ENCODE measurements at regions not wholly inside any gene's neighbourhood (a gene's known extent, or its start where the extent isn't known, plus 50 kb on each side); places are given as distances from the start of the nearest gene placed in this dataset.

- DNase-seq: no peak
Measured at GRCh38 chr12:116461060-116461459, 98.1 kb upstream of the MAP1LC3B2 start.

GRCh38 chr12:116463366-116463765 is 95.8 kb upstream of the MAP1LC3B2 start:
- no peak for DNase-seq

GRCh38 chr12:116465407-116465806 is 93.8 kb upstream of the MAP1LC3B2 start:
- no peak for DNase-seq

- no peak for DNase-seq
Measured at GRCh38 chr12:116465856-116466255, 93.3 kb upstream of the MAP1LC3B2 start.

- no peak for DNase-seq
Measured at GRCh38 chr12:116466536-116466935, 92.6 kb upstream of the MAP1LC3B2 start.

GRCh38 chr12:116469344-116469743 is 89.8 kb upstream of the MAP1LC3B2 start:
- DNase-seq: no peak

DNA sequence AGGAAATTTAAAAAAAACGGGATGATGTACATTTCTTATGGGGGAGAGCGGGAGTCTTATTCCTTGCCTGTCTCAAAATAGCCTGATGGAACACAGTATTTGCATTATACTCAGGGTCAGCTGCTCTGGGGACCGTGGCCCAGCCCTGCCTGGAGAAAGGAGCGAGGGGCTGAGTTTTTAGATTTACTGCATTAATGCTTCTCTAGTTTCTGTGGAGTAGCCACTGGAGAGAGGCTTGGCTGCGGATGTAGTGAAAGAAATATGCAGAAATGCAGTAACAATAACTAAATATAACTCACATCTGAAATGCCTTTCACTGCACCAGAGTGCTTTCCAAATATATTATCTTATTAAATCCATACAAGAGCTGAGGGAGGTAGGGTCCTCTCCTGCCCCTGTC is 87.6 kb upstream of the MAP1LC3B2 start:
- DNase-seq: no peak

DNA sequence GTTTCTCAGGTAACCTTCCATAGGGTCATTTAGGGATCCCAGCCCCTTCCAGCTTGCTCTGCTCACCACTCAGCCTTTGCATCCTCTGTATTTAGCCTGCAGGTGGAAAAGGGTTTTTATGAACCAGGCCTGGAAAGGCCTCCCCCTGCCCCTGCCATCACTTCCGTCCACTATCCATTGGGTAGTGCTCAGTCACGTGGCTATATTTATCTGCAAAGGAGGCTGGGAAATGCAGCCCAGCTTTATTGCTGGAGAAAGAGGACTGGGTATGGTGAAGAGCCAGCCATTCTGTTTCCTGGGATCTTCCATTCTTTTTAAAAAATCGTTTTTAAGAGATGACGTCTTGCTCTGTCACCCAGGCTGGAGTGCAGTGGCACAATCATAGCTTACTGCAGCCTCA is 87.0 kb upstream of the MAP1LC3B2 start:
- no peak for DNase-seq

GRCh38 chr12:116473416-116473815 is 85.8 kb upstream of the MAP1LC3B2 start:
- DNase-seq: no peak

- DNase-seq: no peak
Measured at GRCh38 chr12:116474331-116474730, 84.8 kb upstream of the MAP1LC3B2 start.

GRCh38 chr12:116474899-116475298 is 84.3 kb upstream of the MAP1LC3B2 start:
- DNase-seq: no peak

GRCh38 chr12:116476227-116476822 is 82.9 kb upstream of the MAP1LC3B2 start:
- no peak for DNase-seq

- no peak for DNase-seq
Measured at GRCh38 chr12:116478243-116478773, 80.9 kb upstream of the MAP1LC3B2 start.

- no peak for DNase-seq
Measured at GRCh38 chr12:116480210-116480810, 78.9 kb upstream of the MAP1LC3B2 start.

GRCh38 chr12:116481726-116482125 is 77.5 kb upstream of the MAP1LC3B2 start:
- no peak for DNase-seq

- no peak for DNase-seq
Measured at GRCh38 chr12:116482179-116482578, 77.0 kb upstream of the MAP1LC3B2 start.

- DNase-seq: no peak
Measured at GRCh38 chr12:116482859-116483258, 76.3 kb upstream of the MAP1LC3B2 start.

- DNase-seq: no peak
Measured at GRCh38 chr12:116483959-116484750, 75.0 kb upstream of the MAP1LC3B2 start.

DNA sequence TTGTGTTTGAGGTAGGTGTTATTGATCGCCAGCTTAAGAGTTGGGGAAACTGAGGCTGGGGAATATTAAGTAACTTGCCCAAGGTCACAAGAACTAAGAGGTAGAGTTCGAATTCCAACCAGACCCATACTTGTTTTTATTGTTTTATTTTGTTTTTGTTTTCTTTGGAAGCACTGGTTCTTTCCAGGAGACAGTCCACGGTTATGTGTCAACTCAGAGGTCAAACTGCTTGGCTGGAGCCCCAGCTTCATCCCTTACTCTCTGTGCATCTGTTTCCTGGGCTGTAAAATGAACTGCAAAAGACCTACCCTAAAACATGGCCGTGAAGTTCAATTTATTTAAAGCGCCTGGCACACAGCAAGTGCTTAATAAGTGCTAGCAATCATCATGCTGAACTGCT is 74.4 kb upstream of the MAP1LC3B2 start:
- no peak for DNase-seq

GRCh38 chr12:116489116-116489515 is 70.1 kb upstream of the MAP1LC3B2 start:
- DNase-seq: no peak

DNA sequence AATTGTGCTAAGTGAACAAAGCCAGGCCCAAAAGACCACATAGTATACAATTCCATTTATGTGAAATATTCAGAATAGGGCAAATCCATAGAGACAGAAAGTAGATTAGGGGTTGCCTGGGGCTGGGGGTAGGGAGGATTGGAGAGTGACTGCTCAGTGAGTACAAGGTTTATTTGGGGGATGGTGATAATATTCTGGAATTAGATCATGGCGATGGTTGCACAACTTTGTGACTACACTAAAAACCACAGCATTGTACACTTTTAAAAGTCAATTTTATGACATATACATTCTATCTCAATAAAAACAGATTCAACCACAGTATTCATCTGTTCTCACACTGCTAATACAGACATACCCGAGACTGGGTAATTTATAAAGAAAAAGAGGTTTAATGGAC is 68.7 kb upstream of the MAP1LC3B2 start:
- DNase-seq: no peak

DNA sequence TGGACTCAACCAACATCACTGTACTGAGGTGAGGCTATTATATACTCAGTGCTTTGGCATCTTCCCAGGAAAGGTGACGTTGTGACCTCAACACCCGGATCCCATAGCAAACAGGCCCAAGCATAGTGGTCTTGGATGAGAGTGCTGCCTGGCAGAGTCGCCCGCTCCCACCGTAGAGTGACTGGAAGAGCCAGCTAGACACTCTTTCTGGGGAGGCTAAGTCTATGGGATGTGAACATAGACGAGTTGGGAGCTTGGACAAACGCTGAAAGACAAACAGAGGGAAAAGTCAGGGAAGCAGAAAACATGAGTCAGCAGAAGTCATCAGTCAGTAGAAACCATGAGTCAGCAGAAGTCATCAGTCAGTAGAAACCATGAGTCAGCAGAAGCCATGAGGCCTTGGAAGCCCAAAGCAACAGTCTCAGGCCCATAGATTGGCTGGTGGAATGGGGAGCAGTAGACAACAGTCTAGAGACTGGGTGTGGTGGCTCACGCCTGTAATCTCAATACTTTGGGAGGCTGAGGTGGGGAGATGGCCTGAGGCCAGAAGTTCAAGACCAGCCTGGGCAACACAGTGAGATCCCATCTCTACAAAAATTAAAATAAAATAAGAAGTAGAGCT is 66.4 kb upstream of the MAP1LC3B2 start:
- no peak for DNase-seq

DNA sequence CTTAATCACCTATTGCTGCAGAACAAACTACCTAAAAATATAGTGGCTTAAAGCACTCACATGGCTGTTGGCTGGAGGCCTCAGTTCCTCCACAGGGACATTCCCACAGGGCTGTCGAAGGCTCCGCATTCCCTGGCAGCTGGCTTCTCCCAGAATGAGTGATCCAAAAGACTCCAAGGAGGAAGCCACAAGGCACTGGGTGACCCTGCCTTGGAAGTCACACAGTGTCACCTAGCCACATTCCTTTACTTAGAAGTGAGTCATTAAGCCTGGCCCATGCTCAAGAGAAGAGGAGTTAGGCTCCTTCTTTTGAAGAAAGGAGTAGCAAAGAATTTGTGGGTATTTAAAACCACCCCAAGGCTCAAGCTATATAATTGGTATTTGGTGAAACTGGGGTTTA is 63.9 kb upstream of the MAP1LC3B2 start:
- DNase-seq: no peak
